H1 (cell line): ENCODE measurements at regions not wholly inside any gene's neighbourhood (a gene's known extent, or its start where the extent isn't known, plus 50 kb on each side); places are given as distances from the start of the nearest gene placed in this dataset.

Experiments
- BRCA1 ChIP-seq: IDR thresholded peaks from 2 replicates; pipeline ENCODE4 v1.6.1; 2012; ENCODE audit warnings: low read depth, low read length, improper control_type of control experiment
- CBX5 ChIP-seq: fragments of 300-800, 300-1000 bp; sonication (generic); IDR thresholded peaks from 2 replicates; pipeline ENCODE4 v1.7.1; 2016; ENCODE audit warnings: antibody characterized with exemption, low read length, low read depth
- CTCF ChIP-seq, 3 experiments: IDR thresholded peaks; 1 replicate in 2 of 3; 2 replicates in 1 of 3; pipeline versions ENCODE4 v1.5.1 to v1.6.1; 2011; ENCODE audit warnings: low read length in 3 of 3, mild to moderate bottlenecking in 3 of 3, inconsistent platforms in 2 of 3, low read depth in 1 of 3, moderate library complexity in 1 of 3; ENCODE audit not compliant: insufficient read depth in 1 of 3; ENCODE audit errors: control extremely low read depth in 1 of 3
- EZH2 ChIP-seq: fragments of 200-600 bp; sonication (generic); IDR thresholded peaks from 2 replicates; pipeline ENCODE4 v1.7.1; 2012; ENCODE audit warnings: low read depth, mild to moderate bottlenecking, moderate library complexity, low read length, inconsistent platforms; ENCODE audit not compliant: severe bottlenecking
- GABPA ChIP-seq: IDR thresholded peaks from 2 replicates; pipeline ENCODE4 v1.6.1; 2011; ENCODE audit warnings: mild to moderate bottlenecking, low read length, moderate library complexity, borderline replicate concordance; ENCODE audit not compliant: insufficient read depth
- HDAC2 ChIP-seq, 2 experiments: fragments of 300-600 bp in 1 of 2; sonication (generic) in 1 of 2; IDR thresholded peaks; 2 replicates each; pipeline ENCODE4 v1.6.1; 2011 to 2012; ENCODE audit warnings: low read depth in 2 of 2, low read length in 2 of 2, mild to moderate bottlenecking in 2 of 2, moderate library complexity in 2 of 2, borderline replicate concordance in 1 of 2, inconsistent platforms in 1 of 2
- JUN ChIP-seq: IDR thresholded peaks from 2 replicates; pipeline ENCODE4 v1.6.1; 2011; ENCODE audit warnings: low read depth, mild to moderate bottlenecking, improper control_type of control experiment, low read length
- POLR2AphosphoS5 ChIP-seq: IDR thresholded peaks from 2 replicates; pipeline ENCODE4 v1.6.1; 2011; ENCODE audit warnings: low read depth, low read length
- RAD21 ChIP-seq, 2 experiments: IDR thresholded peaks in 1 of 2; conservative IDR thresholded peaks in 1 of 2; 2 replicates each; pipeline ENCODE4 v1.6.1; 2011; ENCODE audit warnings: low read depth in 2 of 2, low read length in 2 of 2, improper control_type of control experiment in 1 of 2, inconsistent platforms in 1 of 2, mild to moderate bottlenecking in 1 of 2, moderate library complexity in 1 of 2
- RXRA ChIP-seq: IDR thresholded peaks from 2 replicates; pipeline ENCODE4 v1.6.1; 2011; ENCODE audit warnings: low read depth, mild to moderate bottlenecking, low read length, moderate library complexity; ENCODE audit not compliant: insufficient read depth
- TAF7 ChIP-seq: optimal IDR thresholded peaks from 2 replicates; pipeline ENCODE3; 2011; ENCODE audit warnings: low read depth, mild to moderate bottlenecking, inconsistent platforms, low read length, moderate library complexity, borderline replicate concordance
- YY1 ChIP-seq: IDR thresholded peaks from 2 replicates; pipeline ENCODE4 v1.6.1; 2011; ENCODE audit warnings: low read depth, mild to moderate bottlenecking, low read length

GRCh38 chrX:13123247-13123856 lies 78.9 kb upstream of the FAM9C start:
- TF ChIP-seq GABPA (no peak), HDAC2 (IDR thresholded peaks at IDR 0.05; ENCODE audit: borderline replicate concordance in 1 of 2, low read depth in 2 of 2, low read length in 2 of 2) (no peak), POLR2AphosphoS5 (no peak), JUN (no peak), CBX5 (no peak), CTCF (IDR thresholded peaks at IDR 0.05; ENCODE audit: control extremely low read depth in 1 of 3, insufficient read depth in 1 of 3, low read depth in 1 of 3, low read length in 3 of 3) (no peak), YY1 (no peak), EZH2 (no peak), BRCA1 (no peak), RAD21 (IDR thresholded peaks at IDR 0.05 in 1 of 2, conservative IDR thresholded peaks at IDR 0.05 in 1 of 2; ENCODE audit: low read depth in 2 of 2, low read length in 2 of 2) (no peak), TAF7 (no peak), RXRA (no peak)
